ENCODE measurements at regions not wholly inside any gene's neighbourhood (a gene's known extent, or its start where the extent isn't known, plus 50 kb on each side); places are given as distances from the start of the nearest gene placed in this dataset.

- no peak for DNase-seq (ENCODE audit: low read depth)
- H3K4me1 ChIP-seq (ENCODE audit: control insufficient read depth, insufficient read depth, low read length) = no peaks in the 10 kb centered on the region
- no peak overlapping the region for H3K9ac ChIP-seq (ENCODE audit: low read length)
Measured at GRCh38 chr5:2657151-2657550, 94.3 kb downstream of the IRX2 start.

GRCh38 chr5:2656206-2656605 is 95.3 kb downstream of the IRX2 start:
- H3K9ac ChIP-seq (ENCODE audit: low read length) = no peak overlapping the region
- H3K27me3 ChIP-seq (replicated peaks; ENCODE audit: control insufficient read depth, insufficient read depth, low read length) = peaks cover 13% of the 10 kb centered on the region
- no peaks in the 10 kb centered on the region for H3K36me3 ChIP-seq (ENCODE audit: control insufficient read depth, insufficient read depth, low read length, severe bottlenecking)
- no peak for DNase-seq (ENCODE audit: low read depth)
- no peaks in the 10 kb centered on the region for H3K9me3 ChIP-seq (ENCODE audit: control insufficient read depth, low read length)
- no peak overlapping the region for H3K4me3 ChIP-seq (ENCODE audit: low read length)
- H3K4me1 ChIP-seq (ENCODE audit: control insufficient read depth, insufficient read depth, low read length) = no peaks in the 10 kb centered on the region

More at GRCh38 chr5:2657151-2657550, 94.3 kb downstream of the IRX2 start:
- Histone ChIP-seq H3K4me3 (ENCODE audit: low read length) (no peak overlapping the region), H3K27me3 (replicated peaks; ENCODE audit: control insufficient read depth, insufficient read depth, low read length) (peaks cover 13% of the 10 kb centered on the region), H3K9me3 (ENCODE audit: control insufficient read depth, low read length) (no peaks in the 10 kb centered on the region), H3K36me3 (ENCODE audit: control insufficient read depth, insufficient read depth, low read length, severe bottlenecking) (no peaks in the 10 kb centered on the region)

GRCh38 chr5:2653991-2654390 is 97.5 kb downstream of the IRX2 start:
- DNase-seq (ENCODE audit: low read depth) = no peak
- peaks cover 10% of the 10 kb centered on the region for H3K27me3 ChIP-seq (replicated peaks; ENCODE audit: control insufficient read depth, insufficient read depth, low read length)
- H3K4me1 ChIP-seq (ENCODE audit: control insufficient read depth, insufficient read depth, low read length) = no peaks in the 10 kb centered on the region
- H3K4me3 ChIP-seq (ENCODE audit: low read length) = no peak overlapping the region
- no peak overlapping the region for H3K9ac ChIP-seq (ENCODE audit: low read length)
- H3K9me3 ChIP-seq (ENCODE audit: control insufficient read depth, low read length) = no peaks in the 10 kb centered on the region
- no peaks in the 10 kb centered on the region for H3K36me3 ChIP-seq (ENCODE audit: control insufficient read depth, insufficient read depth, low read length, severe bottlenecking)

GRCh38 chr5:2651116-2651515 is 100.4 kb downstream of the IRX2 start:
- no peak overlapping the region for H3K9ac ChIP-seq (ENCODE audit: low read length)
- H3K9me3 ChIP-seq (ENCODE audit: control insufficient read depth, low read length) = no peaks in the 10 kb centered on the region
- H3K4me3 ChIP-seq (ENCODE audit: low read length) = no peak overlapping the region
- peaks cover 4% of the 10 kb centered on the region for H3K27me3 ChIP-seq (replicated peaks; ENCODE audit: control insufficient read depth, insufficient read depth, low read length)
- DNase-seq (ENCODE audit: low read depth) = no peak
- H3K4me1 ChIP-seq (ENCODE audit: control insufficient read depth, insufficient read depth, low read length) = no peaks in the 10 kb centered on the region
- no peaks in the 10 kb centered on the region for H3K36me3 ChIP-seq (ENCODE audit: control insufficient read depth, insufficient read depth, low read length, severe bottlenecking)

- Histone ChIP-seq H3K27me3 (replicated peaks; ENCODE audit: control insufficient read depth, insufficient read depth, low read length) (no peaks in the 10 kb centered on the region), H3K36me3 (ENCODE audit: control insufficient read depth, insufficient read depth, low read length, severe bottlenecking) (no peaks in the 10 kb centered on the region), H3K4me1 (ENCODE audit: control insufficient read depth, insufficient read depth, low read length) (no peaks in the 10 kb centered on the region), H3K9ac (ENCODE audit: low read length) (no peak overlapping the region), H3K9me3 (ENCODE audit: control insufficient read depth, low read length) (no peaks in the 10 kb centered on the region), H3K4me3 (ENCODE audit: low read length) (no peak overlapping the region)
- no peak for DNase-seq (ENCODE audit: low read depth)
Measured at GRCh38 chr5:2642684-2643345, 108.7 kb downstream of the IRX2 start.

- no peaks in the 10 kb centered on the region for H3K4me1 ChIP-seq (ENCODE audit: control insufficient read depth, insufficient read depth, low read length)
Measured at GRCh38 chr5:2640717-2641116, 110.8 kb downstream of the IRX2 start.

GRCh38 chr5:2639425-2639824 is 112.1 kb downstream of the IRX2 start:
- no peak overlapping the region for H3K4me3 ChIP-seq (ENCODE audit: low read length)
- no peak for DNase-seq (ENCODE audit: low read depth)
- H3K36me3 ChIP-seq (ENCODE audit: control insufficient read depth, insufficient read depth, low read length, severe bottlenecking) = no peaks in the 10 kb centered on the region
- no peaks in the 10 kb centered on the region for H3K4me1 ChIP-seq (ENCODE audit: control insufficient read depth, insufficient read depth, low read length)
- peaks cover 11% of the 10 kb centered on the region for H3K27me3 ChIP-seq (replicated peaks; ENCODE audit: control insufficient read depth, insufficient read depth, low read length)
- no peaks in the 10 kb centered on the region for H3K9me3 ChIP-seq (ENCODE audit: control insufficient read depth, low read length)
- H3K9ac ChIP-seq (ENCODE audit: low read length) = no peak overlapping the region

More at GRCh38 chr5:2640717-2641116, 110.8 kb downstream of the IRX2 start:
- Histone ChIP-seq H3K9me3 (ENCODE audit: control insufficient read depth, low read length) (no peaks in the 10 kb centered on the region), H3K36me3 (ENCODE audit: control insufficient read depth, insufficient read depth, low read length, severe bottlenecking) (no peaks in the 10 kb centered on the region), H3K27me3 (replicated peaks; ENCODE audit: control insufficient read depth, insufficient read depth, low read length) (no peaks in the 10 kb centered on the region), H3K9ac (ENCODE audit: low read length) (no peak overlapping the region), H3K4me3 (ENCODE audit: low read length) (no peak overlapping the region)
- DNase-seq (ENCODE audit: low read depth) = no peak

GRCh38 chr5:2634399-2635176 is 116.9 kb downstream of the IRX2 start:
- Histone ChIP-seq H3K36me3 (ENCODE audit: control insufficient read depth, insufficient read depth, low read length, severe bottlenecking) (no peaks in the 10 kb centered on the region), H3K9ac (ENCODE audit: low read length) (no peak overlapping the region), H3K4me3 (ENCODE audit: low read length) (no peak overlapping the region), H3K9me3 (ENCODE audit: control insufficient read depth, low read length) (peaks cover 2% of the 10 kb centered on the region), H3K27me3 (replicated peaks; ENCODE audit: control insufficient read depth, insufficient read depth, low read length) (peaks cover 20% of the 10 kb centered on the region), H3K4me1 (ENCODE audit: control insufficient read depth, insufficient read depth, low read length) (no peaks in the 10 kb centered on the region)
- DNase-seq (ENCODE audit: low read depth) = no peak

GRCh38 chr5:2633992-2634391 is 117.5 kb downstream of the IRX2 start:
- H3K36me3 ChIP-seq (ENCODE audit: control insufficient read depth, insufficient read depth, low read length, severe bottlenecking) = no peaks in the 10 kb centered on the region

GRCh38 chr5:2631758-2632157 is 119.7 kb downstream of the IRX2 start:
- no peak for DNase-seq (ENCODE audit: low read depth)
- Histone ChIP-seq H3K27me3 (replicated peaks; ENCODE audit: control insufficient read depth, insufficient read depth, low read length) (peaks cover 20% of the 10 kb centered on the region), H3K36me3 (ENCODE audit: control insufficient read depth, insufficient read depth, low read length, severe bottlenecking) (no peaks in the 10 kb centered on the region), H3K9ac (ENCODE audit: low read length) (no peak overlapping the region), H3K4me3 (ENCODE audit: low read length) (no peak overlapping the region), H3K4me1 (ENCODE audit: control insufficient read depth, insufficient read depth, low read length) (no peaks in the 10 kb centered on the region), H3K9me3 (ENCODE audit: control insufficient read depth, low read length) (peaks cover 2% of the 10 kb centered on the region)

More at GRCh38 chr5:2633992-2634391, 117.5 kb downstream of the IRX2 start:
- Histone ChIP-seq H3K9ac (ENCODE audit: low read length) (no peak overlapping the region), H3K27me3 (replicated peaks; ENCODE audit: control insufficient read depth, insufficient read depth, low read length) (peaks cover 20% of the 10 kb centered on the region), H3K9me3 (ENCODE audit: control insufficient read depth, low read length) (peaks cover 2% of the 10 kb centered on the region), H3K4me3 (ENCODE audit: low read length) (no peak overlapping the region), H3K4me1 (ENCODE audit: control insufficient read depth, insufficient read depth, low read length) (no peaks in the 10 kb centered on the region)
- no peak for DNase-seq (ENCODE audit: low read depth)

GRCh38 chr5:2629045-2629444 is 122.4 kb downstream of the IRX2 start:
- no peaks in the 10 kb centered on the region for H3K4me1 ChIP-seq (ENCODE audit: control insufficient read depth, insufficient read depth, low read length)
- no peak overlapping the region for H3K4me3 ChIP-seq (ENCODE audit: low read length)
- DNase-seq (ENCODE audit: low read depth) = no peak
- H3K9ac ChIP-seq (ENCODE audit: low read length) = no peak overlapping the region
- peaks cover 2% of the 10 kb centered on the region for H3K9me3 ChIP-seq (ENCODE audit: control insufficient read depth, low read length)
- H3K27me3 ChIP-seq (replicated peaks; ENCODE audit: control insufficient read depth, insufficient read depth, low read length) = peaks cover 6% of the 10 kb centered on the region
- H3K36me3 ChIP-seq (ENCODE audit: control insufficient read depth, insufficient read depth, low read length, severe bottlenecking) = no peaks in the 10 kb centered on the region

All from adipocyte (in vitro differentiated cells).